Prostate gland (tissue), 2 donors: ENCODE measurements at regions not wholly inside any gene's neighbourhood (a gene's known extent, or its start where the extent isn't known, plus 50 kb on each side); places are given as distances from the start of the nearest gene placed in this dataset.

Source experiments
- DNase-seq: peaks from one replicate; pipeline ENCODE4 v3.0.0-alpha.2; 2019; ENCODE audit warnings: low spot score
- H3K27ac ChIP-seq, 2 donors: fragments of 200-600 bp; sonication (generic); 2 replicates each; pipeline ENCODE4 v1.5.1; 2017 to 2019
- H3K27me3 ChIP-seq: fragments of 200-600 bp; sonication (generic); replicated peaks from 2 replicates; pipeline ENCODE4 v1.5.1; 2019; ENCODE audit not compliant: insufficient read depth
- H3K36me3 ChIP-seq, 2 donors: fragments of 200-600 bp; sonication (generic); 1 replicate in 1 of 2; 2 replicates in 1 of 2; pipeline versions ENCODE4 v1.5.1 to v1.8.1; 2017 to 2019
- H3K4me1 ChIP-seq: fragments of 200-600 bp; sonication (generic); replicated peaks from 2 replicates; pipeline ENCODE4 v1.5.1; 2019
- H3K4me3 ChIP-seq, 2 donors: fragments of 200-600 bp; sonication (generic); 2 replicates each; pipeline ENCODE4 v1.5.1; 2017 to 2019
- H3K9me3 ChIP-seq: fragments of 200-600 bp; sonication (generic); 2 replicates; pipeline ENCODE4 v1.5.1; 2017
- POLR2A ChIP-seq: fragments of 450-650 bp; IDR thresholded peaks from one replicate; pipeline ENCODE4 v1.6.1; 2016; ENCODE audit warnings: antibody characterized with exemption, mild to moderate bottlenecking
- POLR2AphosphoS5 ChIP-seq: sonication (generic); formaldehyde crosslinking; IDR thresholded peaks from one replicate; pipeline ENCODE4 v1.6.1; 2017; ENCODE audit warnings: antibody characterized with exemption
- whole genome bisulfite sequencing: methylation state at CpG from one replicate; pipeline ENCODE4 v1.1.5; 2018; 5-methylcytosine and 5-hydroxymethylcytosine counted together
- intact Hi-C: fragments of 100-400 bp; cut with DNase I; formaldehyde crosslinking; loops from one replicate; pipeline ENCODE4 v1.14.2; 2022
- TF ChIP-seq, protein P1 (sequence below), 4 experiments: fragments of 200-600 bp in 2 of 4; fragments of 450-650 bp in 2 of 4; sonication (generic) in 2 of 4; IDR thresholded peaks; 1 replicate in 3 of 4; 2 replicates in 1 of 4; pipeline ENCODE4 v1.5.1; 2016 to 2019; ENCODE audit warnings: antibody characterized with exemption in 4 of 4, mild to moderate bottlenecking in 2 of 4, moderate library complexity in 2 of 4

GRCh38 chr9:25224309-25224708 lies 453.9 kb downstream of the TUSC1 start:
- Histone ChIP-seq H3K4me1 (no peaks in the 10 kb centered on the region), H3K9me3 (no peaks in the 10 kb centered on the region), H3K27me3 (no peaks in the 10 kb centered on the region), H3K4me3 (no peak overlapping the region), H3K36me3 (no peaks in the 10 kb centered on the region), H3K27ac (no peak overlapping the region)
- intact Hi-C loops: no loop called here
- TF ChIP-seq POLR2A (no peak), POLR2AphosphoS5 (no peak)
- TF ChIP-seq, protein P1, sequence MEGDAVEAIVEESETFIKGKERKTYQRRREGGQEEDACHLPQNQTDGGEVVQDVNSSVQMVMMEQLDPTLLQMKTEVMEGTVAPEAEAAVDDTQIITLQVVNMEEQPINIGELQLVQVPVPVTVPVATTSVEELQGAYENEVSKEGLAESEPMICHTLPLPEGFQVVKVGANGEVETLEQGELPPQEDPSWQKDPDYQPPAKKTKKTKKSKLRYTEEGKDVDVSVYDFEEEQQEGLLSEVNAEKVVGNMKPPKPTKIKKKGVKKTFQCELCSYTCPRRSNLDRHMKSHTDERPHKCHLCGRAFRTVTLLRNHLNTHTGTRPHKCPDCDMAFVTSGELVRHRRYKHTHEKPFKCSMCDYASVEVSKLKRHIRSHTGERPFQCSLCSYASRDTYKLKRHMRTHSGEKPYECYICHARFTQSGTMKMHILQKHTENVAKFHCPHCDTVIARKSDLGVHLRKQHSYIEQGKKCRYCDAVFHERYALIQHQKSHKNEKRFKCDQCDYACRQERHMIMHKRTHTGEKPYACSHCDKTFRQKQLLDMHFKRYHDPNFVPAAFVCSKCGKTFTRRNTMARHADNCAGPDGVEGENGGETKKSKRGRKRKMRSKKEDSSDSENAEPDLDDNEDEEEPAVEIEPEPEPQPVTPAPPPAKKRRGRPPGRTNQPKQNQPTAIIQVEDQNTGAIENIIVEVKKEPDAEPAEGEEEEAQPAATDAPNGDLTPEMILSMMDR (IDR thresholded peaks at IDR 0.05): no peak
- 87% methylated on average over 2 of the region's 2 CpGs for WGBS
- no peak for DNase-seq

DNA sequence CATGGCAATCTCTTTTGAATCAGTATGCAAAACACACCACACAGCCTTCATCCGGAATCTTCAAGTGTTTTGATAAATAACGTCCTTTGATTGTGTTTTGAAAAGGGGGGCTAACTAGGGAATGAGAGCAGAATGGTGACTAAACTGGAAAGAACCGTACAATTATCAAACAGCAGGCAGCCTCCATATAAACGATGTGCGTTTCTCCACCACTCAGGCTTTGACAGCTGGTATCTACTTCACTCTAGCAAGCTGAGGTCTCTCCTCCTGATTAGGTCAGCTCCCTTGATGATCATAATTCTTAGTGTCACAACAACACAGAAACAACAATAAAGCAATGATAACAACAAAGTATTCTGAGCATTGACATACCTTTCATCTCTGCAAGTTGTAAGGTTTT lies 465.9 kb downstream of the TUSC1 start:
- intact Hi-C loops: no loop called here
- DNase-seq: no peak
- no peaks in the 10 kb centered on the region for H3K9me3 ChIP-seq
- no peaks in the 10 kb centered on the region for H3K27me3 ChIP-seq
- TF ChIP-seq, protein P1 (IDR thresholded peaks at IDR 0.05): no peak
- no peak for TF ChIP-seq POLR2AphosphoS5
- no peak for TF ChIP-seq POLR2A
- H3K27ac ChIP-seq: no peak overlapping the region
- no peaks in the 10 kb centered on the region for H3K4me1 ChIP-seq
- no peaks in the 10 kb centered on the region for H3K36me3 ChIP-seq
- WGBS: 79% methylated on average over 5 of the region's 5 CpGs
- no peak overlapping the region for H3K4me3 ChIP-seq

- no peaks in the 10 kb centered on the region for H3K27me3 ChIP-seq
- no peak for DNase-seq
- TF ChIP-seq POLR2A (no peak), POLR2AphosphoS5 (no peak)
- TF ChIP-seq, protein P1 (IDR thresholded peaks at IDR 0.05): no peak
- no peak overlapping the region for H3K4me3 ChIP-seq
- H3K27ac ChIP-seq: no peak overlapping the region
- H3K9me3 ChIP-seq: no peaks in the 10 kb centered on the region
- H3K36me3 ChIP-seq: no peaks in the 10 kb centered on the region
- intact Hi-C loops: no loop called here
- H3K4me1 ChIP-seq: no peaks in the 10 kb centered on the region
- 52% methylated on average over 6 of the region's 6 CpGs for WGBS
Measured at GRCh38 chr9:25207402-25208195, 470.6 kb downstream of the TUSC1 start.

DNA sequence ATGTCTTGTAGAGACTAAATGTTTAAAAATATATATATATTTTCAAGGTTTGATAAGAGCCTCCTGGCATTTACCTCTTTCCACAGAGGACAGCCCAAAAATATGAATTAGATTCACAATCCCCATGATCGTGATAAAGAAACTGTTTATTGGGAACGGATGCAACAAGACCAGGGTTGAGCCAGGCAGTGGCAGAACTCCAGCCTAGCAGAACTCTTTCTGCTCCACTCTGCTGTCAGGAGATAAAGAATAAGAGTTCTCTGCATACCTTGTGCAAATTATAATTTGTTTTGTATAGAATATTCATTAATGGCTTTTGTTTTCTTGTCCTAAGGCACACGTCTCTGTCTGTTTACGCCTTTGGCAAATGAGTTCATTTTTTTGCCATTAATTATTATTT lies 472.2 kb downstream of the TUSC1 start:
- Histone ChIP-seq H3K36me3 (no peaks in the 10 kb centered on the region), H3K4me3 (no peak overlapping the region), H3K27ac (no peak overlapping the region), H3K9me3 (no peaks in the 10 kb centered on the region), H3K4me1 (no peaks in the 10 kb centered on the region), H3K27me3 (no peaks in the 10 kb centered on the region)
- no peak for DNase-seq
- TF ChIP-seq POLR2AphosphoS5: no peak
- TF ChIP-seq, protein P1 (IDR thresholded peaks at IDR 0.05): no peak
- TF ChIP-seq POLR2A: no peak
- intact Hi-C loops: no loop called here
- 61% methylated on average over 4 of the region's 4 CpGs for WGBS

GRCh38 chr9:25205285-25205684 lies 473.0 kb downstream of the TUSC1 start:
- TF ChIP-seq, protein P1 (IDR thresholded peaks at IDR 0.05): no peak
- no peak for TF ChIP-seq POLR2AphosphoS5
- no peak for TF ChIP-seq POLR2A
- DNase-seq: no peak
- intact Hi-C loops: no loop called here
- Histone ChIP-seq H3K9me3 (no peaks in the 10 kb centered on the region), H3K36me3 (no peaks in the 10 kb centered on the region), H3K27ac (no peak overlapping the region), H3K27me3 (no peaks in the 10 kb centered on the region), H3K4me1 (no peaks in the 10 kb centered on the region), H3K4me3 (no peak overlapping the region)
- WGBS: 18% methylated on average over 2 of the region's 2 CpGs
